T-helper 9 cell (primary cell): ENCODE measurements at regions not wholly inside any gene's neighbourhood (a gene's known extent, or its start where the extent isn't known, plus 50 kb on each side); places are given as distances from the start of the nearest gene placed in this dataset.
A peak's percentile ranks its signal among the peaks of the same experiment; 100 is the strongest.
"Not testable (repeated sequence)": the region's sequence is repeated elsewhere in the genome, so short reads cannot be mapped to it uniquely, and the experiment has no call there.

Source experiments
- DNase-seq: peaks from one replicate; pipeline ENCODE4 v3.0.0-alpha.2; 2020

GRCh38 chr9:15113288-15113687, 193.7 kb downstream of the TTC39B start:
- DNase-seq = no peak

- no peak for DNase-seq
These were observed 195.9 kb downstream of the TTC39B start for GRCh38 chr9:15111071-15111470.

DNA sequence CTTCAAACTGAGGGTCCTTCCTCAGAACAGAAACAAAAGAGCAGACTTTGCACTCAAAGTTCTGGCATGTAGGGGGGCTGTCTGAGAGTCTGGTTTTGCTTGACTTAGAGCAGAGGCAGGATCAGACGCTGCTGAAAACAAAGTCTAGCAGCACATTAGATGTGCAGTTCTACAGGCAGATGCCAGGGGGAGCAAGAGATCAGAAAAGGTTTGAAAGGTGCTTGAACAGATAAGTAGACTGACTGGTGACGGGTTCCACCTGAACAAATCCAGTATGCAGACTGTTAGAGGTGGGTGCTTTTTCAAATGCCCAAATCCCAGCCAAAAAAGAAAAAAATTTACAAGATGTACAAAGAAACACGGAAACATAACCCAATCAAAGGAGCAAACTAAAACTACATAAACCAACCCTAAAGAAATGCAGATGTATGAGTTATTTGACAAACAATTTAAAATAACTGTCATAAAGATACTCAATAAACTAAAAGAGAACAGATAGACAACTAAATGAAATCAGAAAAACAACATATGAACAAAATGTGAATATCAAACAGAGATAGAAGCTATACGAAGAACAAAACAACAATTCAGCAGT, 194.7 kb upstream of the FREM1 start:
- DNase-seq = peak; percentile 12

DNA sequence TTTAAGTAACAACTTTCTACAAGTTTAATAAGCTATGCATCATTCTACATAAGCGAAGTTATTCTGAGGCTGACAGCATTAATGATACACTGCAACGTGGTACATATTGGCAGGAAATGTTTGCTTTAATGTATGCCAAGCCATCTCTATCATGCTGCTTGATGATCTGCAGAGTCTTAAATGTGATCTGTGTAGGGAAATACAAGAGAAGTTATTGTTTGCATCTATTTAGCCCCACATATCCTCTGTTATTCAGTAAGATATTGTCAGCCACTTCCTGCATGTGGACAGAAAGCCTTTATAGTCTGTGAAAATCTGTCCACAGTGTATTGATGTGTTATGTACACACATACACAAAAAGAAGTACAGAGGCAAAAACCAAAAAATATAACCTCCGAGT, 193.1 kb upstream of the FREM1 start:
- no peak for DNase-seq

DNA sequence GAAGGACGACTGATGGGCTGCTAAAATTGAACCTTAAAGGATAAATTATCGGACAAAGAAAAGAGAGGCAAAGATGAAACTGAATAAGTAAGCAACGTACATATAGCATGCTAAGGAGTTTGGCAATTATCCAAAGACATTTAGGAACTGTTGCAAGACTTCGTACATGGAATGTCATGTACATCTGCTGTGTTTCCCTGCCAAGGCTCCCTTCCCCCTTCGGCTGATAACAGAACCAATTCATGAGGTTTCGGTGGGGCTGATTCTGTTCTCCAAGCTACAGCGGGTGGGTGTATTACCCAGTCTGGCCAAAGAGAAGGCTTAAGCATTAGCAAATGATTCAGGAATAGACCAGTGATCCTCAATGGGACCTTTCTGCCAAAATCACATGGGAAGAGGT, 190.9 kb upstream of the FREM1 start:
- no peak for DNase-seq

- no peak for DNase-seq
These were observed 190.3 kb upstream of the FREM1 start for GRCh38 chr9:15100571-15100970.

DNA sequence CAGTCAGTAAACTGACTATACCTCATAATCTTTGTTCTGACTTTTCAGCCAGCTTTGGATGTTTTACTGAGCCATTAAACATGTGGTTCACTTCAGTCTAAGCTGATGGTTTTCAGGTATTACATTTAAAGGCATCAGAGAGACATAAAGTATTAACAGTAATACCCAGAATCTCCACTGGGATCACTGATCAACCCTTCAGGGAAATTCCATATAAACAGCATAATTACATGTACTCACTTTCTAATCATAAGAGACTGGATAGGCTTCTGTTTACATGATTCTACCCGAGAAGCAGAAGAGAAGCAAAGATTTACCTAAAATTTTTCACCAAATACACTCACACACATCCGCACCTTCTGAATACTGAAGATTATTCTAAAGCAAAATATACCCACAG, 186.7 kb upstream of the FREM1 start:
- no peak for DNase-seq

DNA sequence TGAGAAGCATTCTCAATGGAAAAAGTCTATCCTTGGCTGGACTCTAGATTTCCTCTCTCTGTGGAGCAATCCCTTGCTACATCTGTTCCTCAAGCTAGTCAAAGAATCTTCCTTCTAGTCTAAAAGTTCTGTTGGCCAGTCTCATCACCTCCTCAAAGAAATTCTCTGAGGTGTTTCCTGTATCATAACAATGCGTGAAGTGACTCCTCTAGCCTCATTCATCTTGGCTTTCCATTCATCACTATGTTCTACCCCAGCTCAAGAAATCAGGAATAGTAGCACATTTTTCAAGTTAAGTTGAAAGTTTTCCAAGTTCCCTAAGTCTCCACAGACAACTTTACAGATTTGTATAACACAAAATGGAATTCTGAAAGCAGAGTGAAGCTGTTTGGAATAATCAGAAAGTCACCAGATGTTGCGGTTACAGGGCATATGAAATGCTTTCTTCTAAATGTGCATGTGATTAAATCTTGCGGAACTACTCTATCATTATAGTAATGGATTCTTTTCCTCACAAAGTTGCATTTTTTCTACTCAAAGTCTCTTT, 176.6 kb upstream of the FREM1 start:
- no peak for DNase-seq

- DNase-seq = no peak
These were observed 176.0 kb upstream of the FREM1 start for GRCh38 chr9:15086156-15086763.

GRCh38 chr9:15081021-15081753, 171.0 kb upstream of the FREM1 start:
- DNase-seq = no peak

DNA sequence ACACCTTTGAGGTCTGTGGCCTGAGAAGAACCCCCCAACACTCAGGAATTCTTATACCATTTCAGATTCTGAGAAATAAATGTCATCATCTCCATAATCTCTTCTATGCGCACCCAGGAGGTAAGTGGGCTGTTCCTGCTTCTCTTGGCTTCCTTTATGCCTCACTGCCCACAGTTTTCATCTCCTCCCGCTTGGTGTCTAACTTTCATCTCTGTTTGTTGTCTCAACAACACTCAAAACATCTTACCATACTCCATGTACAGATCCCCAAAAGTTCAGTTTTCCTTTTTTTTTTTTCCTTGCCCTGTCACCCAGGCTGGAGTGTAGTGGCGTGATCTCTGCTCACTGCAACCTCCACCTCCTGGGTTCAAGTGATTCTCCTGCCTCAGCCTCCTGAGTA, 170.2 kb upstream of the FREM1 start:
- no peak for DNase-seq

DNA sequence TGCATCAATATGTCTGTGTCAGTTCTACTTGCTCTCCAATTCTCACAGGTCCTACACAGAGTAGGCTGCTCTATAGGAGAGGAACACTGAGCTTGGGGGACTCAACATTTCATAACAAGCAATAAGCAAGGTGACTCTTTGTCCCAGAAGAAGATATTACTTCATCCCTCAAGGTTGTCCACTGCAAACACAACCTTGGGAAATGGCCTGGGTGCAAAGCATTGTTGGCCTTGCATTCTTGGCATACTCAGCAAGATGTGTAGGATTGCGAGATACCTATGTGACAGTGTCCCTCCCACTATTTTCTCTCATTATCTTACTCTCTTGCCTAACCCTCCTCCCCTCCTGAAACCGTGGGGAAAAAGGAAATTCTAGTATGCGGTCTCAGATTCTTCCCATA, 169.8 kb upstream of the FREM1 start:
- DNase-seq = no peak

DNA sequence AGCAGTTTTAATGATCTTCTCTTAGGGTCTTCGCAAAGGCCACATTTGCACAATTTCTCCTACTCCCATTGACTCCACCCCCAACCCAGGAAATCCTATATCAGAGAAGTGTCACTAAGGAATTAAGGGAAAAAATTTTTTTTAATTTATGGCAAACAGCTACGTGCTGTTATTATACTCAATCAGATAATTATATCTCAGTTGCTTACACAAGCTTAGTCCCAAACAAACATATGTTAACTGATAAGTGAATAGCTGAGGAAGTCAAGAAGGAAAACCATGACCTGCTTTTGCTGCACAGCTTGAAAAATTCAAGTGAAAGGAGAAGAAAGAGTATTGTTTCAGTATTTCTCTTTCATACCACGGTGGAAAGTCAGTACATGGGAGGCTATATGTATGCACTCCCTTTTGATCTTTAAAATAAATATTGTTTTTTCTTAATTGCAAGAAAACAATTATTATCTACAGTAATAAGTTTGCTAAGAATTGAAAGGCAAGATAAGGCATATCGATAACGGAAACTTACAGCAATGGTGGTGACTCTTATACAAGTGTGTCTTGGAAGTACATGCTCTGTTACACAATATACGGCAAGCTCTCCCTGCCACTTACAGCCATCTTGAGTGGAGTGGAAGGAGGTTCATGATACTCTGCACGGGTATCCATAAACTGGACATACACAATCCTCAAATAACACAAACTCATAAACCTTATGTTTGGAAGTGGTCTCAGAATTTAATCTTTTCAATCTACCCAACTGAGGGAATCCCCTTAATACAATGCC, 167.9 kb upstream of the FREM1 start:
- DNase-seq = no peak

DNA sequence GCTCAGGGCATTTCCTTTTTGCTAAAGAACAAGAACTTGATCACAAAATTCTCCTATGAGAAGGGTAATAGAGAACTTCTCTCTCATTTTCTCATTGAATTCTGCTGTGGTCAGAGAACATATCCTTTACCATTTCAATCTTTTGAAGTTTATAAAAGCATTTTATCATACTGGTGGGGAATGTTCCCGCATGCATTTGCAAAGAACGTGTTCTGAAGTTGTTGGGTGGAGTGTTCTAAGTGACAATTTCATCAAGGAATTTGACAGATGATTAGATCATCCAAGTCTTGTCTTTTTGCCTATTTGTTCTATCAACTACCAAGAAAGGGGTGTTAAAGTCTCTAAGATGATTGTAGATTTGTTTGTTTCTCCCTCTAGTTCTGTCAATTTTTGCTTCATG, 163.4 kb upstream of the FREM1 start:
- no peak for DNase-seq

- no peak for DNase-seq
These were observed 160.5 kb upstream of the FREM1 start for GRCh38 chr9:15070716-15071115.

- no peak for DNase-seq
These were observed 158.9 kb upstream of the FREM1 start for GRCh38 chr9:15069106-15069505.

DNA sequence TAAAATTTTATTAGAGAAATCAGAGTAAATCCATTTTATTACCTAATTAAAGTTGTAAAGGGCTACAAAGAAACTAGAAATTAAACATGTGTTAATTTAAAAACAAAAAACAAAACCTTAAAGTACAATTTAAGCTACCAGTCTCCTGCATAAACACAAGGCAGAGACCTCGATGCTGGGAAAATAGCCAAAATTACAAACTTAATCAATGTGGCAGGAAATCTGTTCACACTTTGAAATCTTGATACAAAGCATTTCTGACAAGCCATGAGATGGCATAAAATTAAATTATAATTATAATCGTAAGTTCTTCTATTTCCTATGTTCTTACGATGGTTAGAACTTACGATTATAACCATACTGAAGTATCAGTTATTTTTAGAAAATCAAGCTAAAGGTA, 158.0 kb upstream of the FREM1 start:
- DNase-seq = no peak

DNA sequence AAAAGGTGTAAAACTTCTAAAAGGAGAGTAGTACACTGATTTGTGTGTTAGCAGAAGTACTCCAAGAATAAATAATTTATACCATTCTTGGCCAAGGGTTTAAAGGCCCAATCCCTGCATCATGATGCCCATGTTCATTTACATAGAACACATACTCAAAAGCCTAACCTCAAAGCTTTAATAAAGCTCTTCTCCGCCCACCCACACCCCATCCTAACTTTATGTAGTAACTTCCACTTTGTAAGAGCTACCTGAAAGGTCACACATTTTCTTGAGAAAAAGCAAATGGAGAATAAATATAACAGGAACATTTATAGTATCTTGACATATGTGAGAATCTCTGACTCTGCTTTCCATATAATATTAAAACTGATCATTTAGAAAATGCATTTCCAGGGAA, 148.8 kb upstream of the FREM1 start:
- DNase-seq = no peak

- no peak for DNase-seq
These were observed 148.0 kb upstream of the FREM1 start for GRCh38 chr9:15058236-15058635.

GRCh38 chr9:15055284-15055683, 145.1 kb upstream of the FREM1 start:
- not testable (repeated sequence) for DNase-seq

DNA sequence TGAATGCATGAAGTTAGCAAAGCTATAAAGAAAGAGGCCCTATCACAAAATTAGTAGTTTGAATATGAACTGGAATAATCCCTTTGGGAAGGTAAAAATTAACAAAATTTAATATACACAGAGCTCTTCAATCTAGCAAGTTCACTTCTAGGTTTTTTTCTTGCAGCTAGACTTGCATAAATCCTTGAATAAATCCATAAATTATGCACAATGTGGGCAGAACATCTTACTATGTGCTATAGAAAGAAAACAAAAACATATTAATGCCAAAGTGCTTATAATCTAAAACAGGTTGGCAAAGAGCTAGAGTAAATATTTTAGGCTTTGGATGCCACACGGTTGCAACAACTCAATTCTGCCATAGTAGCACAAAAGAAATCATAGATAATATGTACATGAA, 138.5 kb upstream of the FREM1 start:
- DNase-seq = no peak

DNA sequence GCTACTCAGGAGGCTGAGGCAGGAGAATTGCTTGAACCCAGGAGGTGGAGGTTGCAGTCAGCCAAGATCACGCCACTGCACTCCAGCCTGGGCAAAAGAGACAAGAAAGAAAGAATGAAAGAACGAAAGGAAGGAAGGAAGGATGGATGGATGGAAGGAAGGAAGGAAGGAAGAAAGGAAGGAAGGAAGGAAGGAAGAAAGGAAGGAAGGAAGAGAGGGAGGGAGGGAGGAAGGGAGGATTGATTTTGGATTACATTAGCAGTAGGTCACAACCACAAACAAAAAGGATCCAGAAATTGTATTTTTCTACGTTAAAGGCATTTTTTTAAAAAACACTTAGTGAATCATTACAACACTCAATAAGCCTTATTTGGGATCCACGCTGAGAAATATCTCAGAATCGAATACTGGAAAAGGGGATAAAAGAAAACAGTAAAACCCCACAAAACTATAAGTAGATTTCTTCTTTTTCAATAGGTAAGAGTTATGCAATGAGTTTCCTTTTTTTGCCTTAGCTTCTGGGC, 136.9 kb upstream of the FREM1 start:
- DNase-seq = no peak

GRCh38 chr9:15033316-15033715, 123.1 kb upstream of the FREM1 start:
- no peak for DNase-seq
